Thoracic aorta (tissue), 2 donors: ENCODE measurements at regions not wholly inside any gene's neighbourhood (a gene's known extent, or its start where the extent isn't known, plus 50 kb on each side); places are given as distances from the start of the nearest gene placed in this dataset.

Experiments used
- ATAC-seq: fragments of 150-250 bp; one replicate; pipeline ENCODE4 v1.8.0; 2017; ENCODE audit warnings: low read depth; ENCODE audit not compliant: insufficient number of reproducible peaks, low FRiP score
- DNase-seq: peaks from one replicate; pipeline ENCODE4 v3.0.0-alpha.2; 2020; ENCODE audit warnings: low spot score
- H3K27ac ChIP-seq, 2 donors: fragments of 200-600 bp; sonication (generic); 1 replicate in 1 of 2; 2 replicates in 1 of 2; pipeline ENCODE4 v1.5.1; 2016; ENCODE audit warnings: mild to moderate bottlenecking in 2 of 2, moderate library complexity in 2 of 2
- H3K27me3 ChIP-seq: fragments of 200-600 bp; sonication (generic); replicated peaks from 2 replicates; pipeline ENCODE4 v1.6.0; 2016; ENCODE audit warnings: mild to moderate bottlenecking; ENCODE audit not compliant: insufficient read depth
- H3K36me3 ChIP-seq: fragments of 200-600 bp; sonication (generic); one replicate; pipeline ENCODE4 v1.5.1; 2016
- H3K4me1 ChIP-seq, 2 donors: fragments of 200-600 bp; sonication (generic); 1 replicate in 1 of 2; 2 replicates in 1 of 2; pipeline versions ENCODE4 v1.5.1 to v1.6.0; 2016; ENCODE audit warnings: low read depth in 2 of 2, mild to moderate bottlenecking in 1 of 2; ENCODE audit not compliant: control insufficient read depth in 1 of 2
- H3K4me3 ChIP-seq: fragments of 200-600 bp; sonication (generic); 2 replicates; pipeline ENCODE4 v1.5.1; 2016; ENCODE audit warnings: mild to moderate bottlenecking
- H3K9me3 ChIP-seq: fragments of 200-600 bp; sonication (generic); 2 replicates; pipeline ENCODE4 v1.5.1; 2016
- TF ChIP-seq, protein P1 (sequence below): fragments of 200-600 bp; sonication (generic); IDR thresholded peaks from one replicate; pipeline ENCODE4 v1.5.1; 2019; ENCODE audit warnings: antibody characterized with exemption

DNA sequence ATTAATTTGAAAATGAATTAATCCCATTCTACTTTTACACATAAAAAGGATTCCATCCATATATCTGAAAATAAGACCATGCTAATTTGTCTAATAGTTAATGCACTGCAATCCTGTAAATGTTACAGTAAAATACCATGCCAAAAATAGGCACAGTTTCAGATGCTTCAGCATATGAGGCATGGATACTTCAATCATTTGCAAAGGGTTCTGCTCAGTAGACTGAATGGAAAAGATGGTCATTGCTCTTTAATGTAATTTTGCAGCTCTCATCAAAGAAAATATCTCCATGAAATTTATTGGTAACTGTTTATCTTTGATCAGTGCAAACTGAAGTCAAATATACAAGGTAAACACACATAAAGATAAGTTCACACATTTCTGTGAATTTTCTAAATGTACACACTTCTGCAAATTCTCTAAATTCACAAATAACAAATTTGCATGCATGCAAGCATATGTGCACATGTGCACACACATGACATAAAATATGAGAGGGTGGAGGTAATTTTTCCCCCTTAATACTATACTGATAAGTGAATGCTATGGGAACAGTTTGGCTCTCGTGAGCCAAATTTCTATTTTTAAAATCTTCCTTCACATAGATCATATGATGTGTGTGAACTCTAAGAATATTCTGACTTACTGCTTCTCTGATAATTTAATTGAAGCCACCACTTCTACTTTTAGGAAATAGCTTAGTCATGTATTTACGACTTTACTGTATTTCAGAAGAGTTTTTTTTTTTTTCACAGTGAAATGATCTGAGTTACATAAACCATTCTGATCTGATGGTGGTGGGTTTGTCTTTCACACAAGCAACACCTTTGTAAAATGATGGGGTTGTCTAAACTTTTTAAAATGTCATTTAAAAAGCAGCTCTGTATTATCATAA lies 996.8 kb upstream of the CITED2 start:
- TF ChIP-seq, protein P1, sequence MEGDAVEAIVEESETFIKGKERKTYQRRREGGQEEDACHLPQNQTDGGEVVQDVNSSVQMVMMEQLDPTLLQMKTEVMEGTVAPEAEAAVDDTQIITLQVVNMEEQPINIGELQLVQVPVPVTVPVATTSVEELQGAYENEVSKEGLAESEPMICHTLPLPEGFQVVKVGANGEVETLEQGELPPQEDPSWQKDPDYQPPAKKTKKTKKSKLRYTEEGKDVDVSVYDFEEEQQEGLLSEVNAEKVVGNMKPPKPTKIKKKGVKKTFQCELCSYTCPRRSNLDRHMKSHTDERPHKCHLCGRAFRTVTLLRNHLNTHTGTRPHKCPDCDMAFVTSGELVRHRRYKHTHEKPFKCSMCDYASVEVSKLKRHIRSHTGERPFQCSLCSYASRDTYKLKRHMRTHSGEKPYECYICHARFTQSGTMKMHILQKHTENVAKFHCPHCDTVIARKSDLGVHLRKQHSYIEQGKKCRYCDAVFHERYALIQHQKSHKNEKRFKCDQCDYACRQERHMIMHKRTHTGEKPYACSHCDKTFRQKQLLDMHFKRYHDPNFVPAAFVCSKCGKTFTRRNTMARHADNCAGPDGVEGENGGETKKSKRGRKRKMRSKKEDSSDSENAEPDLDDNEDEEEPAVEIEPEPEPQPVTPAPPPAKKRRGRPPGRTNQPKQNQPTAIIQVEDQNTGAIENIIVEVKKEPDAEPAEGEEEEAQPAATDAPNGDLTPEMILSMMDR = no peak
- Histone ChIP-seq H3K27ac (no peak overlapping the region), H3K4me1 (no peaks in the 10 kb centered on the region), H3K27me3 (no peaks in the 10 kb centered on the region), H3K4me3 (no peak overlapping the region), H3K9me3 (no peaks in the 10 kb centered on the region), H3K36me3 (no peaks in the 10 kb centered on the region)
- ATAC-seq (no peak), DNase-seq (no peak)

DNA sequence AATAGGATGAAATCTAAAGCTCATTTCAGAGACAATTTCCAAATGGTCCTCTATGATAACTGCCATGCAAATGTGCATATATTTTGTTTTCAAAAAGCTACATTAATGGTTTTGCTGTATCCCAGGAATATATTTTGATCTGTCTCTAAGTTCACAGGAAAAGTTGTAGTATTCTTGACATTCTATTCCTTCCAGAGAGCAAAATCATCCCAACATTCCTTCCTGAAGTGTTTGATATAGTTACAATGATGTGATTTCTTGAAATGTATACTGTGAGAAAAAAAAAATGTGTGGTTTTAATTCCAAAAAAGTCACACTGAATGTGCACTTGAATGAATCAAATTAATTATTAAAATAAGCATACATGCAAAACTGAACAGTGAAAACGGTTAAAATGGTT lies 996.0 kb upstream of the CITED2 start:
- no peaks in the 10 kb centered on the region for H3K9me3 ChIP-seq
- no peak overlapping the region for H3K27ac ChIP-seq
- DNase-seq = no peak
- TF ChIP-seq, protein P1 = no peak
- H3K4me1 ChIP-seq = no peaks in the 10 kb centered on the region
- no peaks in the 10 kb centered on the region for H3K36me3 ChIP-seq
- H3K4me3 ChIP-seq = no peak overlapping the region
- H3K27me3 ChIP-seq = no peaks in the 10 kb centered on the region
- ATAC-seq = no peak

DNA sequence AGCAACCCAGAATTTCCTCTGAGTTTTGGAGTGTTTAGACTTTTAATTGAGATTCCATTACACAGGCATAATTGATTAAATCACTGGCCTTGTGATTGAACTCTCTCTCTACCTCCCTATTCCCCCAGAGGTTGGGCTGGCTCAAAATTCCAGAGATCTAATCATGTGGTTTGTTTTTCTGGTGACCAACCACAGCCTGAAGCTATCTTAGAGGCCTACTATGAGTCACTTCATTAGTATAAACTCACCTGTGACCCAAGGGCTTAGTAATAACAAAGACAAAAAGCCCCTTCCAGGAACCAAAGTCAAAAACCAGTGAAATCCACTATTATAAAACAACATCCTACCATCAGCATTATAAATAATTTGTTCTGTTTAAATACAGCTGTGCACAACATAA lies 992.5 kb upstream of the CITED2 start:
- no peaks in the 10 kb centered on the region for H3K4me1 ChIP-seq
- H3K4me3 ChIP-seq = no peak overlapping the region
- no peaks in the 10 kb centered on the region for H3K9me3 ChIP-seq
- H3K36me3 ChIP-seq = no peaks in the 10 kb centered on the region
- TF ChIP-seq, protein P1 = no peak
- DNase-seq (no peak), ATAC-seq (no peak)
- no peaks in the 10 kb centered on the region for H3K27me3 ChIP-seq
- no peak overlapping the region for H3K27ac ChIP-seq

DNA sequence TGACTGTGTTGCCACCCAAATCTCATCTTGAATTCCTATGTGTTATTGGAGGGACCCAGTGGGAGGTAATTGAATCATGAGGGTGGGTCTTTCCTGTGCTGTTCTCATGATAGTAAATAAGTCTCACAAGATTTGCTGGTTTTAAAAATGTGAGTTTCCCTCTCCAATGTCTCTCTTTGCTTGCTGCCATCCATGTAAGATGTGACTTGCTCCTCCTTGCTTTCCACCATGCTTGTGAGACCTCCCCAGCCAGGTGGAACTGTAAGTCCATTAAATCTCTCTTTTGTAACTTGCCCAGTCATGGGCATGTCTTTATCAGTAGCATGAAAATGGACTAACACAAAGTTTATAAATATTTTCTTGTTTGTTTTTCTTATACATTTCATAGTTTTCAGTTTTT lies 990.5 kb upstream of the CITED2 start:
- Histone ChIP-seq H3K27me3 (no peaks in the 10 kb centered on the region), H3K4me1 (no peaks in the 10 kb centered on the region), H3K36me3 (no peaks in the 10 kb centered on the region), H3K9me3 (no peaks in the 10 kb centered on the region), H3K4me3 (no peak overlapping the region), H3K27ac (no peak overlapping the region)
- DNase-seq (no peak), ATAC-seq (no peak)
- TF ChIP-seq, protein P1 = no peak

DNA sequence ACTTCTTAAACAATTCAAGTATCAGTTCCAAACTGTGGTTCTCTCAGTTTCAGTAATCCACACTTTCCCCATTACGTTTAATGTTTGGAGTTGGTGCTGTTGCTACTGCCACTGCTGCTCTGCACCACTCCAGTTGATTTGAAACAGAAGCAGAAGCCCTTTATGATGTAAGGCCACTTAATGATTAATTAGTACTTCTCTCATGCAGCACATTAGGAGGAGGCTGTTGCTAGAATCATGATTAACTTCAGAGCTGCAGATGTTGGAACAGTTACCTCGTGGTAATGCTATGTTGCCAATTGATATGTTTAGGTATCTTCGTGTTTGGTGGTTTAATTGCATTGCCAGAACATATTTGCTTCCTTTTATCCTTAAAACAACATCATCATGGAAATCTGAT lies 986.2 kb upstream of the CITED2 start:
- Histone ChIP-seq H3K9me3 (no peaks in the 10 kb centered on the region), H3K27me3 (no peaks in the 10 kb centered on the region), H3K4me1 (no peaks in the 10 kb centered on the region), H3K27ac (no peak overlapping the region), H3K4me3 (no peak overlapping the region), H3K36me3 (no peaks in the 10 kb centered on the region)
- DNase-seq = no peak
- no peak for ATAC-seq
- TF ChIP-seq, protein P1 = no peak
